ENCODE measurements at regions not wholly inside any gene's neighbourhood (a gene's known extent, or its start where the extent isn't known, plus 50 kb on each side); places are given as distances from the start of the nearest gene placed in this dataset.

GRCh38 chr1:113007706-113008364 lies 51.8 kb upstream of the SLC16A1 start:
- H3K36me3 Mint-ChIP-seq: peaks cover 6 to 10% of the 10 kb centered on the region in 2 donors
- peak overlapping the region in 1 of 6 donors; percentile 59 for H3K27ac Mint-ChIP-seq
- no peak overlapping the region for H3K4me3 Mint-ChIP-seq
- H3K27me3 Mint-ChIP-seq: no peaks in the 10 kb centered on the region
- DNase-seq: no peak
- H3K9me3 Mint-ChIP-seq: no peaks in the 10 kb centered on the region
- no peak for ATAC-seq (ENCODE audit: low read depth in 2 of 2)
- no peaks in the 10 kb centered on the region for H3K4me1 Mint-ChIP-seq

GRCh38 chr1:113008365-113008714 lies 52.3 kb upstream of the SLC16A1 start:
- peak overlapping the region in 1 of 6 donors; percentile 59 for H3K27ac Mint-ChIP-seq
- ATAC-seq (ENCODE audit: low read depth in 2 of 2) (no peak), DNase-seq (no peak)
- H3K9me3 Mint-ChIP-seq: no peaks in the 10 kb centered on the region
- H3K4me3 Mint-ChIP-seq: no peak overlapping the region
- H3K27me3 Mint-ChIP-seq: no peaks in the 10 kb centered on the region
- H3K4me1 Mint-ChIP-seq: no peaks in the 10 kb centered on the region
- peaks cover 6 to 10% of the 10 kb centered on the region in 2 donors for H3K36me3 Mint-ChIP-seq

- H3K27ac Mint-ChIP-seq: peak overlapping the region in 1 of 6 donors; percentile 80
Measured at GRCh38 chr1:113012149-113012548, 56.2 kb upstream of the SLC16A1 start.

GRCh38 chr1:113013823-113014222 lies 57.8 kb upstream of the SLC16A1 start:
- Mint-ChIP-seq H3K4me1 (no peaks in the 10 kb centered on the region), H3K27ac (no peak overlapping the region), H3K4me3 (no peak overlapping the region), H3K9me3 (no peaks in the 10 kb centered on the region), H3K27me3 (no peaks in the 10 kb centered on the region), H3K36me3 (no peaks in the 10 kb centered on the region)
- DNase-seq (no peak), ATAC-seq (ENCODE audit: low read depth in 2 of 2) (no peak)

More at GRCh38 chr1:113012149-113012548, 56.2 kb upstream of the SLC16A1 start:
- Mint-ChIP-seq H3K36me3 (peaks cover 6% of the 10 kb centered on the region in 2 donors), H3K4me1 (no peaks in the 10 kb centered on the region), H3K9me3 (no peaks in the 10 kb centered on the region), H3K4me3 (no peak overlapping the region), H3K27me3 (no peaks in the 10 kb centered on the region)
- DNase-seq: no peak
- no peak for ATAC-seq (ENCODE audit: low read depth in 2 of 2)

- peak overlapping the region in 1 of 6 donors; percentile 63 for H3K27ac Mint-ChIP-seq
- DNase-seq (no peak), ATAC-seq (ENCODE audit: low read depth in 2 of 2) (no peak)
- H3K36me3 Mint-ChIP-seq: no peaks in the 10 kb centered on the region
- no peaks in the 10 kb centered on the region for H3K9me3 Mint-ChIP-seq
- H3K27me3 Mint-ChIP-seq: no peaks in the 10 kb centered on the region
- H3K4me3 Mint-ChIP-seq: no peak overlapping the region
- no peaks in the 10 kb centered on the region for H3K4me1 Mint-ChIP-seq
Measured at GRCh38 chr1:113014508-113014907, 58.5 kb upstream of the LRIG2 start.

- no peaks in the 10 kb centered on the region for H3K36me3 Mint-ChIP-seq
- H3K27ac Mint-ChIP-seq: no peak overlapping the region
- H3K4me3 Mint-ChIP-seq: no peak overlapping the region
- H3K27me3 Mint-ChIP-seq: no peaks in the 10 kb centered on the region
- no peaks in the 10 kb centered on the region for H3K9me3 Mint-ChIP-seq
- peaks cover 0 to 5% (median 0%) of the 10 kb centered on the region in 3 donors for H3K4me1 Mint-ChIP-seq
- no peak for ATAC-seq (ENCODE audit: low read depth in 2 of 2)
- no peak for DNase-seq
Measured at GRCh38 chr1:113018911-113019310, 54.1 kb upstream of the LRIG2 start.

- H3K27me3 Mint-ChIP-seq: no peaks in the 10 kb centered on the region
- H3K27ac Mint-ChIP-seq: peak overlapping the region in 2 of 6 donors; percentile 6 to 61
- DNase-seq (no peak), ATAC-seq (ENCODE audit: low read depth in 2 of 2) (no peak)
- H3K4me3 Mint-ChIP-seq: no peak overlapping the region
- no peaks in the 10 kb centered on the region for H3K9me3 Mint-ChIP-seq
- H3K36me3 Mint-ChIP-seq: no peaks in the 10 kb centered on the region
- H3K4me1 Mint-ChIP-seq: peaks cover 0 to 5% (median 0%) of the 10 kb centered on the region in 3 donors
Measured at GRCh38 chr1:113021430-113022085, 51.4 kb upstream of the LRIG2 start.

All from naive B cell (primary cell).